A673 (cell line): ENCODE measurements at regions not wholly inside any gene's neighbourhood (a gene's known extent, or its start where the extent isn't known, plus 50 kb on each side); places are given as distances from the start of the nearest gene placed in this dataset.

ENCODE experiments used
- BruUV-seq: library from RNA; stranded (reverse); fragments of 400-500 nt; replicated peaks from 2 replicates; lab custom pipeline; 2021; lab: Mats Ljungman, UMichigan
- CTCF ChIA-PET: fragments of 300-600 bp; sonication (Branson Sonifier 250); formaldehyde crosslinking; loops from one replicate; lab custom pipeline; 2022; ENCODE audit warnings: antibody characterized with exemption; lab: Charles Lee
- POLR2A ChIA-PET: fragments of 300-600 bp; sonication (Branson Sonifier 250); formaldehyde crosslinking; loops from one replicate; lab custom pipeline; 2022; ENCODE audit warnings: antibody characterized with exemption; ENCODE audit not compliant: low non-redundant PET; lab: Charles Lee
- DNase-seq: peaks from one replicate; pipeline ENCODE4 v3.0.0-alpha.2; 2015; ENCODE audit warnings: low spot score
- H3K27ac ChIP-seq: fragments of 200-600 bp; sonication (generic); 2 replicates; pipeline ENCODE4 v1.5.1; 2016; ENCODE audit warnings: mixed run types, low read depth, mild to moderate bottlenecking, mixed read lengths, antibody characterized with exemption, low read length; ENCODE audit not compliant: poor library complexity, severe bottlenecking
- H3K27me3 ChIP-seq: fragments of 200-600 bp; sonication (generic); replicated peaks from 2 replicates; pipeline ENCODE4 v1.6.1; 2017; ENCODE audit warnings: mixed run types, low read depth, mild to moderate bottlenecking, mixed read lengths, antibody characterized with exemption, low read length; ENCODE audit not compliant: insufficient read depth, poor library complexity
- H3K36me3 ChIP-seq: fragments of 200-600 bp; sonication (generic); 2 replicates; pipeline ENCODE4 v1.6.1; 2016; ENCODE audit warnings: mixed run types, mild to moderate bottlenecking, mixed read lengths, antibody characterized with exemption, low read length; ENCODE audit not compliant: insufficient read depth, poor library complexity, severe bottlenecking
- H3K4me1 ChIP-seq: fragments of 200-600 bp; sonication (generic); 2 replicates; pipeline ENCODE4 v1.6.1; 2017; ENCODE audit warnings: mixed run types, mild to moderate bottlenecking, mixed read lengths, antibody characterized with exemption, low read length; ENCODE audit not compliant: insufficient read depth, poor library complexity, severe bottlenecking
- H3K4me3 ChIP-seq: fragments of 200-600 bp; sonication (generic); 2 replicates; pipeline ENCODE4 v1.5.1; 2016; ENCODE audit warnings: low read depth, mixed run types, mild to moderate bottlenecking, mixed read lengths, low read length; ENCODE audit not compliant: poor library complexity, severe bottlenecking
- H3K9me3 ChIP-seq: fragments of 200-600 bp; sonication (generic); 2 replicates; pipeline ENCODE4 v1.6.1; 2016; ENCODE audit warnings: mixed run types, low read depth, mild to moderate bottlenecking, mixed read lengths, antibody characterized with exemption, low read length; ENCODE audit not compliant: poor library complexity, severe bottlenecking
- CTCF ChIP-seq: fragments of 300-800, 200-600 bp; sonication (generic); conservative IDR thresholded peaks from 2 replicates; pipeline ENCODE4 v1.5.1; 2017; ENCODE audit warnings: low read depth, mild to moderate bottlenecking, antibody characterized with exemption, low read length, moderate library complexity, mixed read lengths
- EZH2 ChIP-seq: fragments of 200-600 bp; sonication (generic); IDR thresholded peaks from 2 replicates; pipeline ENCODE4 v1.6.1; 2017; ENCODE audit warnings: borderline replicate concordance, low read depth, mild to moderate bottlenecking, mixed read lengths, antibody characterized with exemption, low read length; ENCODE audit not compliant: poor library complexity, severe bottlenecking
- intact Hi-C: fragments of 100-400 bp; cut with micrococcal nuclease; formaldehyde crosslinking; loops from one replicate; pipeline ENCODE4 v1.10.0; 2022; ENCODE audit not compliant: unreplicated experiment

DNA sequence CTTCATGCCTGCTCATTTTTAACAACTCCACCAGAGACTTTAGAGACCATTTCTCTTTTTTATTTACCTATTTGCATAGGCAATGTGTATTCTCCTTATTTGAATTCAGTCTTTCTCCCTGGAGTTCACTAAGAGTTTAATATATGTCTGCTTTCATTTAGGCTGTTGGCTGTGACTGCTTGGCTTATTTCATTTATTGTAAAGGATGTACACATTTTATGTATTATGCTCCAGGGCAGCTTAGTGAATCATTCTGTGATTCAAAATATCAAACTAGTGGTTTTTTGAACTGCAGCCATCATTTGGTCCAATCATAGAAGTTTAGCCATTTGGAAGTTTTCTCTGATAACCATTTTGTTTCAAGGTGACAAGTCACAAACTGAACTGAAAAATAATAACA lies 229.6 kb downstream of the LPIN1 start:
- ChIA-PET CTCF (no interaction called here), POLR2A (no interaction called here)
- intact Hi-C loops, result no loop called here

GRCh38 chr2:11977766-11978524 lies 231.5 kb downstream of the LPIN1 start:
- Histone ChIP-seq H3K4me1 (no peaks in the 10 kb centered on the region), H3K9me3 (no peaks in the 10 kb centered on the region), H3K36me3 (no peaks in the 10 kb centered on the region), H3K4me3 (no peak overlapping the region), H3K27ac (no peak overlapping the region), H3K27me3 (no peaks in the 10 kb centered on the region)
- ChIA-PET CTCF (no interaction called here), POLR2A (no interaction called here)
- TF ChIP-seq EZH2 (no peak), CTCF (no peak)
- intact Hi-C loops, result no loop called here
- DNase-seq, result no peak
- no TSS peak for BruUV-seq

More for the DNA sequence above, 229.6 kb downstream of the LPIN1 start:
- BruUV-seq, result no TSS peak
- no peak overlapping the region for H3K4me3 ChIP-seq
- no peaks in the 10 kb centered on the region for H3K36me3 ChIP-seq
- H3K27me3 ChIP-seq, result no peaks in the 10 kb centered on the region
- no peak for DNase-seq
- no peaks in the 10 kb centered on the region for H3K9me3 ChIP-seq
- no peaks in the 10 kb centered on the region for H3K4me1 ChIP-seq
- H3K27ac ChIP-seq, result no peak overlapping the region
- TF ChIP-seq CTCF (no peak), EZH2 (no peak)

DNA sequence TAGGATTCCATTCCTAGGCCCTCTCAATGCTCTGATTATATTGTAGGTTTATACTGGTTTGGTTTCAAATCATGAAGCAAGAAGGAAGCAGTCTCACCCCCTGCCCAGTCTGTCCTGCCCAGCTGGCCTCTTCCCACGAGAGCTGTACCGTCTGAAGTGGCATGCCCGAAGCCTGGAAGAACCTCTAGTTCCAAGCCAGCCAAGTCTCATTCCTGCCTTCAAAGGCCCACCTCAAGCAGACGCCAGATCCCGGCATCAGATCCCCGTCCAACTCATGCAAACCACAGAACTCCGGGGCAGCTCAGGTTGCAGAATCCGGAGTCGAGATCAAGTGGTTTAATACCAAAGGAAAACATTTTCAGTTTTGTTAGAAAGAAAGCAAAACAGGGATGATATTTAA lies 234.4 kb downstream of the LPIN1 start:
- BruUV-seq, result no TSS peak
- H3K4me1 ChIP-seq, result no peaks in the 10 kb centered on the region
- POLR2A ChIA-PET, result no interaction called here
- DNase-seq, result no peak
- intact Hi-C loops, result no loop called here
- CTCF ChIA-PET, result no interaction called here
- H3K36me3 ChIP-seq, result no peaks in the 10 kb centered on the region
- TF ChIP-seq CTCF (no peak), EZH2 (no peak)
- no peaks in the 10 kb centered on the region for H3K9me3 ChIP-seq
- H3K4me3 ChIP-seq, result no peak overlapping the region
- H3K27me3 ChIP-seq, result no peaks in the 10 kb centered on the region
- no peak overlapping the region for H3K27ac ChIP-seq
